Coronary artery (tissue), 2 donors: ENCODE measurements at regions not wholly inside any gene's neighbourhood (a gene's known extent, or its start where the extent isn't known, plus 50 kb on each side); places are given as distances from the start of the nearest gene placed in this dataset.

ENCODE experiments used
- DNase-seq: peaks from one replicate; pipeline ENCODE4 v3.0.0-alpha.2; 2017; ENCODE audit warnings: low spot score
- H3K27ac ChIP-seq, 2 donors: fragments of 200-600 bp; sonication (generic); one replicate each; pipeline ENCODE4 v1.5.1; 2016 to 2019
- H3K4me3 ChIP-seq: fragments of 200-600 bp; sonication (generic); 2 replicates; pipeline ENCODE4 v1.5.1; 2016; ENCODE audit warnings: mild to moderate bottlenecking, moderate library complexity
- TF ChIP-seq, protein P1 (sequence below): fragments of 200-600 bp; sonication (generic); IDR thresholded peaks from one replicate; pipeline ENCODE4 v1.5.1; 2019; ENCODE audit warnings: antibody characterized with exemption

DNA sequence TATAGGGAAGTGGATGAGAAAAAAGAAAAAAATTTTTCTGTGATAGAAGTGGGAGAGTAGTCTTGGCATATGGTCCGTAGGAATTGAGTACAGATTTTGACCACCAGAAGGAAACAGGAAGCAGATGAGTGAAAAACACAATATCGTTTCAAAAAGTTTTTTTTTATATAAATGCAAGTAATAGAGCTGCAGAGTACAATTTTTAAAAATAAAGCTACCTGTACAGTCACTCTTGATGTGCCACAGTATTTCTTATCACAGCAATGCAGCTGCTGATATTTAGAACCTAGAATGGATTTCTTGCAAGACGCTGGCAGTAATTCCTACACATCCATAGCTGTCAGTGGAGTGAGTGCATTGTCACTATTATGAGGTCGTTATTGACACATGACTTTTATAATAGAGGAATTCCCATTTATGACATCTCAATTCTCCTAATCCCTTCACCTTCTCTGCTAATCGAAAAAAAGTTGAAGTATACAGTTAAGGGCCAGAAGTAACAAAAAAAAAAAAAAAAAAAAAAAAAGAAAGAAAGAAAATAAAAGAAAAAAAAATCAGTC, 477.7 kb downstream of the TAF11L14 start:
- Histone ChIP-seq H3K4me3 (no peak overlapping the region), H3K27ac (no peak overlapping the region)
- TF ChIP-seq, protein P1, sequence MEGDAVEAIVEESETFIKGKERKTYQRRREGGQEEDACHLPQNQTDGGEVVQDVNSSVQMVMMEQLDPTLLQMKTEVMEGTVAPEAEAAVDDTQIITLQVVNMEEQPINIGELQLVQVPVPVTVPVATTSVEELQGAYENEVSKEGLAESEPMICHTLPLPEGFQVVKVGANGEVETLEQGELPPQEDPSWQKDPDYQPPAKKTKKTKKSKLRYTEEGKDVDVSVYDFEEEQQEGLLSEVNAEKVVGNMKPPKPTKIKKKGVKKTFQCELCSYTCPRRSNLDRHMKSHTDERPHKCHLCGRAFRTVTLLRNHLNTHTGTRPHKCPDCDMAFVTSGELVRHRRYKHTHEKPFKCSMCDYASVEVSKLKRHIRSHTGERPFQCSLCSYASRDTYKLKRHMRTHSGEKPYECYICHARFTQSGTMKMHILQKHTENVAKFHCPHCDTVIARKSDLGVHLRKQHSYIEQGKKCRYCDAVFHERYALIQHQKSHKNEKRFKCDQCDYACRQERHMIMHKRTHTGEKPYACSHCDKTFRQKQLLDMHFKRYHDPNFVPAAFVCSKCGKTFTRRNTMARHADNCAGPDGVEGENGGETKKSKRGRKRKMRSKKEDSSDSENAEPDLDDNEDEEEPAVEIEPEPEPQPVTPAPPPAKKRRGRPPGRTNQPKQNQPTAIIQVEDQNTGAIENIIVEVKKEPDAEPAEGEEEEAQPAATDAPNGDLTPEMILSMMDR: no peak
- DNase-seq: no peak

DNA sequence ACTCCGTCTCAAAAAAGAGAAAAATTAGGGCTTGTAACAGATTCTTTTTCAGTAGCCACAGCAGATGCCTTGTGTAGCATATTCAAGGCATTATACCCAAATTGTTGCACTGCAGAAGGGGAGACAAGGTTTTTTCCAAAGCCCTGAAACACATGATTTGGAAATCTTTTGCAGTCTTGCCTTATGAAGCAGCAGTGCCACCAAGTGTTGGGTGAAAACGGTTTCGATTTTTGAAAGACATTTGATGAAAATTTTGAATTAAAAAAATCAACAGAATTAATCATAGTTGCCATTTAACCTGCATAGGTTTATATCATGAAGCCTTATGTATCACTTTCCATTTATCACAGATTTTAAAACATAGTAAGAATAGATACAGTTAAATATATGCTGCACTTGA, 479.5 kb downstream of the TAF11L14 start:
- H3K27ac ChIP-seq: no peak overlapping the region
- TF ChIP-seq, protein P1: no peak
- H3K4me3 ChIP-seq: no peak overlapping the region
- no peak for DNase-seq

- Histone ChIP-seq H3K4me3 (no peak overlapping the region), H3K27ac (no peak overlapping the region)
- TF ChIP-seq, protein P1: no peak
- no peak for DNase-seq
Observed at GRCh38 chr5:18114151-18114757, 480.0 kb downstream of the TAF11L14 start.

DNA sequence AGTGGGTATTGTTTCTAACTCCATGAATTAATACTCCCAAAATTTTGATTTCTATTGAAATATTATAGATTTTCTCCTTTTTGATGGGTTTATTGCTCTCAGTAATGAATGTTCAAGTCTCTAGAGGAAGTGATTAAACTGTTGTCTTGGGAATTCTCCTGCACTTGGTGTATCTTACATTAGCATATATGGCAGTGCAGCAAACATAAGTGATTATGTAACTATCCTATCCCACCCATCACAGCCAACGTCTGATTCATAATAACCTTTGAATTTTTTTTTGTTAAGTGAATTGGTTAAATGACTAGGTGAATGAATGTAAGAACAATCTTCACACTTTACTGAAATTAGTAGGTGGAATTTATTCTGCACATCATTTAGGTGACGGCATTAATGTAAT, 483.7 kb downstream of the TAF11L14 start:
- TF ChIP-seq, protein P1: no peak
- DNase-seq: no peak

GRCh38 chr5:18119156-18119785, 485.0 kb downstream of the TAF11L14 start:
- DNase-seq: no peak
- TF ChIP-seq, protein P1: no peak
- H3K27ac ChIP-seq: no peak overlapping the region
- H3K4me3 ChIP-seq: no peak overlapping the region

More for the DNA sequence above, 483.7 kb downstream of the TAF11L14 start:
- Histone ChIP-seq H3K4me3 (no peak overlapping the region), H3K27ac (no peak overlapping the region)

DNA sequence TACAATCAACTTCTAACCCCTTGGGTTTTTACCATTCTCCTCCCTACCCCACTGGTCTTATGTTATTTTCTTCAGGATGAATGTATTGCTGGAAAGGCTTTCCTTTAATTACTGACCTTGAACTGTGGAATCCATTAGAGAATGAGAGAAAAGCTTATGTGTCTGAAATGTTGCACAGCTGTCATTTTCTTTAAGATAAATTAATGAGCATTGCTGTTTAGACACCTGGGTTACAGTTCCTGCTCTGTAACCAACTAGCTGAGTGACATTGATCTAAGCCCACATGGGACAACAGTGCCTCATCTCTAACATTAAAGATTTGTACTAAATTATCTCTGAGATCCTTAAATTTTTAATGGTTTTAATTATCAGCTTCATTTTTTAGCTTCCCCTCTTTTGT, 507.0 kb downstream of the TAF11L14 start:
- DNase-seq: no peak
- Histone ChIP-seq H3K4me3 (no peak overlapping the region), H3K27ac (no peak overlapping the region)
- TF ChIP-seq, protein P1: no peak

DNA sequence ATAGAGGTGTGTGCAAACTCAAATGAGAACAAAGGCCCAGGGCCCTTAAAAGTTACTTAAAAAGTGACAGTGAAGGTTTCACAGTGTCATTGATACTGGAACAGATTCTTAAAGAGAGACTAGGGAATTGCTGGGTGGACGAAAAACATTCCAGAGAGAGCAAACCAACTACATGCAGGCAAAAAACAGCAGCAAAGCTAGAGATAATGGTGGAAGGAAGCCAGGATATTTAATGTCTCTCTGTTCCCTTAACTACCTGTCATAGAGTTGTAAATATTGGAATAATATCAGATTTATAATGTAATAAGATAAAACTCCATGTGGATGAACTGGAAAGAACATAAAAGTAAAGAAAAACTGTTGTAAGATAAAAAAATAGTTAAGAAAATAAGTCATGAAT, 508.6 kb downstream of the TAF11L14 start:
- TF ChIP-seq, protein P1: no peak
- H3K27ac ChIP-seq: no peak overlapping the region
- H3K4me3 ChIP-seq: no peak overlapping the region
- no peak for DNase-seq
